Suppressor macrophage treated with lipopolysaccharide for 4 hours (primary cell): ENCODE measurements at regions not wholly inside any gene's neighbourhood (a gene's known extent, or its start where the extent isn't known, plus 50 kb on each side); places are given as distances from the start of the nearest gene placed in this dataset.
"Not testable (repeated sequence)": the region's sequence is repeated elsewhere in the genome, so short reads cannot be mapped to it uniquely, and the experiment has no call there.

Source experiments
- DNase-seq: peaks from one replicate; pipeline ENCODE4 v3.0.0-alpha.2; 2020

GRCh38 chr14:48693793-48694192 is 892.4 kb downstream of the RPS29 start:
- DNase-seq, result no peak

GRCh38 chr14:48690349-48690748 is 895.8 kb downstream of the RPS29 start:
- DNase-seq, result no peak

- no peak for DNase-seq
These were observed 899.5 kb downstream of the RPS29 start for GRCh38 chr14:48686650-48687049.

- DNase-seq, result no peak
These were observed 913.7 kb downstream of the RPS29 start for GRCh38 chr14:48672506-48672905.

GRCh38 chr14:48670939-48671338 is 915.2 kb downstream of the RPS29 start:
- DNase-seq, result no peak

GRCh38 chr14:48665077-48665784 is 920.9 kb downstream of the RPS29 start:
- no peak for DNase-seq

GRCh38 chr14:48643241-48643640 is 942.9 kb downstream of the RPS29 start:
- no peak for DNase-seq

GRCh38 chr14:48628870-48629269 is 953.5 kb upstream of the MDGA2 start:
- no peak for DNase-seq

GRCh38 chr14:48622980-48623379 is 947.6 kb upstream of the MDGA2 start:
- DNase-seq, result no peak

GRCh38 chr14:48618057-48618456 is 942.7 kb upstream of the MDGA2 start:
- no peak for DNase-seq

- no peak for DNase-seq
These were observed 941.5 kb upstream of the MDGA2 start for GRCh38 chr14:48616931-48617330.

GRCh38 chr14:48615618-48616017 is 940.2 kb upstream of the MDGA2 start:
- DNase-seq, result no peak

GRCh38 chr14:48614003-48614402 is 938.6 kb upstream of the MDGA2 start:
- DNase-seq, result no peak

- not testable (repeated sequence) for DNase-seq
These were observed 931.6 kb upstream of the MDGA2 start for GRCh38 chr14:48606960-48607359.

GRCh38 chr14:48598458-48598857 is 923.1 kb upstream of the MDGA2 start:
- no peak for DNase-seq

- no peak for DNase-seq
These were observed 910.7 kb upstream of the MDGA2 start for GRCh38 chr14:48586099-48586498.

GRCh38 chr14:48584031-48584430 is 908.6 kb upstream of the MDGA2 start:
- no peak for DNase-seq

- DNase-seq, result no peak
These were observed 907.5 kb upstream of the MDGA2 start for GRCh38 chr14:48582938-48583337.

GRCh38 chr14:48580692-48581091 is 905.3 kb upstream of the MDGA2 start:
- DNase-seq, result no peak

- DNase-seq, result no peak
These were observed 900.4 kb upstream of the MDGA2 start for GRCh38 chr14:48575772-48576171.

- DNase-seq, result no peak
These were observed 893.3 kb upstream of the MDGA2 start for GRCh38 chr14:48568688-48569087.

- DNase-seq, result no peak
These were observed 892.8 kb upstream of the MDGA2 start for GRCh38 chr14:48568252-48568651.

GRCh38 chr14:48563489-48563888 is 888.1 kb upstream of the MDGA2 start:
- DNase-seq, result no peak

- not testable (repeated sequence) for DNase-seq
These were observed 886.0 kb upstream of the MDGA2 start for GRCh38 chr14:48561438-48561837.

GRCh38 chr14:48560421-48560820 is 885.0 kb upstream of the MDGA2 start:
- no peak for DNase-seq
